GM13976 (cell line): ENCODE measurements at regions not wholly inside any gene's neighbourhood (a gene's known extent, or its start where the extent isn't known, plus 50 kb on each side); places are given as distances from the start of the nearest gene placed in this dataset.

Experiments used
- DNase-seq: peaks from one replicate; pipeline ENCODE4 v3.0.0; 2012; ENCODE audit warnings: low spot score
- CTCF ChIP-seq: IDR thresholded peaks from 2 replicates; pipeline ENCODE4 v1.5.1; 2012; ENCODE audit warnings: borderline replicate concordance, mild to moderate bottlenecking; ENCODE audit not compliant: insufficient read depth; ENCODE audit errors: extremely low read depth, missing control alignments, control extremely low read depth
- in situ Hi-C: fragments of 300-500 bp; cut with MboI; formaldehyde crosslinking; loops from one replicate; pipeline ENCODE4 v1.12.0; 2022; ENCODE audit warnings: low sequenced_read_pairs, mixed read lengths, inconsistent platforms; ENCODE audit not compliant: unreplicated experiment

GRCh38 chr16:63943566-63943965 is 1178.3 kb downstream of the CDH11 start:
- DNase-seq = no peak
- TF ChIP-seq CTCF = no peak
- in situ Hi-C loops = no loop called here

GRCh38 chr16:63938661-63939060 is 1183.2 kb downstream of the CDH11 start:
- TF ChIP-seq CTCF = no peak
- DNase-seq = no peak
- in situ Hi-C loops = no loop called here

- DNase-seq = no peak
- TF ChIP-seq CTCF = no peak
- in situ Hi-C loops = no loop called here
Observed at GRCh38 chr16:63933841-63934240, 1188.0 kb downstream of the CDH11 start.

- in situ Hi-C loops = no loop called here
- TF ChIP-seq CTCF = no peak
- DNase-seq = no peak
Observed at GRCh38 chr16:63928421-63928820, 1193.4 kb downstream of the CDH11 start.

GRCh38 chr16:63925221-63925620 is 1196.6 kb downstream of the CDH11 start:
- no peak for TF ChIP-seq CTCF
- in situ Hi-C loops = no loop called here
- DNase-seq = no peak

- DNase-seq = no peak
- in situ Hi-C loops = no loop called here
- no peak for TF ChIP-seq CTCF
Observed at GRCh38 chr16:63922560-63922959, 1199.3 kb downstream of the CDH11 start.

GRCh38 chr16:63921737-63922295 is 1200.0 kb downstream of the CDH11 start:
- in situ Hi-C loops = no loop called here
- DNase-seq = no peak
- TF ChIP-seq CTCF = no peak
